ENCODE measurements at regions not wholly inside any gene's neighbourhood (a gene's known extent, or its start where the extent isn't known, plus 50 kb on each side); places are given as distances from the start of the nearest gene placed in this dataset.

DNA sequence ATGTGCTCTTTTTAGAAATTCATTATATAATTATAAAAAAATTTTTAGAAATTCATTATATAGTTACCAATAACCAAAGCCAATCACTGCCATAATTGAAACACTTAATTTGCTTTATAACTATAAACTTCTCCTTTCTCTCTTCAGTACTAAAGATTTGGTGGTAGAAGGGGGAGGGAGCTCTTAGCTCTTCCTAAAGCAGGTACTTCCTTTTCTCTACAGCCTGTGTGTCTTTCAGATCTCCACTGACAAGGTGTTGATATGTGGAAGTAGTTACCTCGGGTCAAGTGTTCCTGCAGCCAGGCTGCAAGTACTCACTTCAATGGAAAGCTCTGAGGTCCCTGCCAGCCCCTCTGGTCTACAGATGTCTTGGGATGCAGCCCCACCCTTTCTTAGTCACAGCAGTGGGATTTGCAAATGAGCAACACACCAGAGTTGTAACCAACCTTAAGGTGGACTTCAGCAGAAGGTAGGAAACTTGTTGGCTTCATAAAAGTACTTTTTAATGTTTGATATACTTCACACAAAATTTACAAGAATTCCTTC, 690.0 kb downstream of the ARHGAP15 start:
- no peaks in the 10 kb centered on the region for H3K9me3 ChIP-seq (ENCODE audit: control insufficient read depth, insufficient read depth, low read length)
- no peak overlapping the region for H3K27ac ChIP-seq (ENCODE audit: low read depth, low read length)
- no peaks in the 10 kb centered on the region for H3K36me3 ChIP-seq (ENCODE audit: control insufficient read depth, insufficient read depth, low read length)
- peaks cover 20% of the 10 kb centered on the region for H3K4me1 ChIP-seq (ENCODE audit: control insufficient read depth, insufficient read depth, low read length)
- H3K27me3 ChIP-seq (ENCODE audit: control insufficient read depth, insufficient read depth, low read length), result no peaks in the 10 kb centered on the region
- H3K9ac ChIP-seq (ENCODE audit: low read depth, low read length), result no peak overlapping the region
- no peak overlapping the region for H3K4me3 ChIP-seq (ENCODE audit: low read depth, low read length)

Measured in HUES48 (cell line).